ENCODE measurements at regions not wholly inside any gene's neighbourhood (a gene's known extent, or its start where the extent isn't known, plus 50 kb on each side); places are given as distances from the start of the nearest gene placed in this dataset.
"Not testable (repeated sequence)": the region's sequence is repeated elsewhere in the genome, so short reads cannot be mapped to it uniquely, and the experiment has no call there.

DNA sequence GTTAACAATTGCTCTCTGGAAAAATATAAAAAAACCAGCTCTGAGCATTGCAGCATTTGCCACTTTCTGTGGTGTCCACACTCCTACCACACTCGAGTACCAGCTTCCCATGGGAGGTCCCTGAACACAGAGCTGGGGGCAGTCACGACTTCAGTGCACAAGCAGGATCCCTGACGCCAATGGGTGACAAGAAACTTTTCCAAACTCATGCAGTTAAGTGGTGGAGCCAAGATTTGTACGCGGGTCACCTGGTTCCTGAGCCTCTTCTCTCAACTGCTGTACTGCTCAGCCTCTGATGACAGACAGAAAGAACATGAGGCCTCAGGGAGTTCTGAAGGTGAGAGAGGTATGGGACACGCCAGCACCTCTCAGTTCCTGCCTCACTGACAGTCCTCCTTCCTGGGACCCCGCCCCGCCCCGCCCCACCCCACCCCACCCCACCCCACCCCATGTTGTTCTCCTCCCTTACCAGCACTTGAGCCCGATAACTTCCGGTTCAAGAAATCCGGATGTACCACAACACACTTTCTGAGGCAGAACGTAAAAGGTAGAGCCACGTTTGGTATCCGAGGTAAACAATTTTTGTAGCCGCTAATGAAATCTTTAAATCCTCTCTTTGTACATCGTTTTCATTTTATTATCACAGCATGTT lies 287.6 kb downstream of the MYCN start:
- no peak for DNase-seq

DNA sequence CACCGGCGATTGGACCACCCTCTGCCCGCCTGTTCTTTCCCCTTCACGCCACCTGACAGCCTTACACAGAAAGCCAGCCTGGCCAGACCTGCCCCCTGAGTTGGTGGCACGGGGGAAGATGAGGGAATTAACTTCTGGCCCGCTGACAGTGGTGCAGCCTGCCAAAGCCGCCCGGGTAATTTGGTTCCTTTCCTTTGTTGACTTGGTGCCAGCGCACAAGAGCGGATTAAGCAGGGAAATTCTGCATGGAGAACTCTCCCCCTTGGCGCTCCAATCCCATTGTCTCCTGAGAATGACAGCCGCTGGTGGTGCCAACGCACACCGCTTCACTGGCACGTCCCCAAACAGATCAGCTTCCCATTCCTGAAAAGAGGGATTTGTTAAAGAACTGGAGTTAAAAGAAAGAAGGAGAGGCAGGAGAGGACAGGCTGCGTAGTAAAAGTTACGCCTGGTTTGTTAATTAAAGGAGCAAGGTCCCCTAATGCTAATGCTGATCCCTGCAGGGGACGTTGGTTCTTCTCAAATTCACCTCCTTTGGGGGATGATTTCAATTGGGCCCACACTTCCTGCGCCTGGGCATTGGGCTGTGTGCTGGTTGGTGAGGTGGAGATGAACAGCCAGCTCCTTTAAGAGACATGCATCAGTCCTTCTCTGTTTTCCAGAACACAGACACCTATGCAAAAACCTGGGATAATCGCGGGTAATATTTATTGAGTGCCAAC lies 286.8 kb downstream of the MYCN start:
- DNase-seq = no peak

DNA sequence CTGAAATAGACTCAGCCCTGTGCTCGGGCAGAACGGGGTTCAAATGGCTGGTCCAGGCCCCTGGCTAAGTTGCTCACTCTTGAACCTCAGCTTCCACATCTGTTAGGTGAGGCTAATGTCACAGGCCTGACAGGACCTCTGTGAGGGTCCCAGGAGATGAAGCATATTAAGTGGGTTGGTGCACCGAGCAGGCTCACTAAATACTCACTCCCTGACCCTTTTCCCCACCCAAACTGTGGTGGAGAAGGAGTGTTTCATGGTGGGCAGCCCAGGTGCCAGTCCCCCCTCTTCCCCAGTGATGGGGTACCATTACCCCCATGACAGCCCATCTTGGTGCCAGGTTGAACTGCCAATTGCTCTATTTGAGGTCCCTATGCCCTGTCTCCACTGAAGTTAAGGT lies 286.0 kb downstream of the MYCN start:
- DNase-seq = no peak

DNA sequence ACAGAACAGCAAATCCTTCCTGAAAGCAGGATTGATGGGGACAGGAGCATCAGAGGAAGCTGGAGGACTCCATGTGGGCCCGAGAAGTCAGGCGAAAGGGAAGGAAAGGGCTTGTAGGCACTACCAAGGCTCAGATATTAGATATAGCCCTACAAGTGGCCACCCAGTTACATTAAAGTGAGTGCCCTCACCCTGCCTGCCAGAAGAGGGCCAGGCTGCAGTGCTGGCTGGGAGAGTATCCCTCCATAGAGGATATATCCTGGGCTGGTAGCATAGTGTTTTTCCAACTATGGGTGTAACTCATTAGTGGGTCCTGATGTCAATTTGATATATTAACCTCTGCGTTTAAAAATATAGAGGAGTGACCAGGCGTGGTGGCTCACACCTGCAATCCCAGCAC lies 285.2 kb downstream of the MYCN start:
- DNase-seq = no peak

DNA sequence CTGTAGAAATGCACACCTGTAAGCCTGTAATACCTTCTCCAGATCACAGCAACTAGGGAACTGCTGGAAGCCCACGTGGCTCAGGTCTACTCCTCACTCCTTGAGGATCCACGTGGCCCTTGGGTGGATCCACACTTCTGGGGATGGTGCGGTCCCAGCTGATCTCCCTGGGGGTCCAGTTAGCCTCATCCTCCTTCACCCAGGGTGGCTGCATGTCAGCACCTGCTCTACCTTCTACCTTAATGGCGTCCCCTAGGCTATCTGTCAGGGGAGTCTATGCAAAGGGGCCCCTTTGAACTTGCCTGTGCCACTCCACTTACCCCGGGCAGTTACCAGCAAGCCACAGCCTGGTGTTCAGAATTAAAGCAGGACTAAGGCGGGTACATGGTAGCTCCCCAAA lies 284.7 kb downstream of the MYCN start:
- no peak for DNase-seq

DNA sequence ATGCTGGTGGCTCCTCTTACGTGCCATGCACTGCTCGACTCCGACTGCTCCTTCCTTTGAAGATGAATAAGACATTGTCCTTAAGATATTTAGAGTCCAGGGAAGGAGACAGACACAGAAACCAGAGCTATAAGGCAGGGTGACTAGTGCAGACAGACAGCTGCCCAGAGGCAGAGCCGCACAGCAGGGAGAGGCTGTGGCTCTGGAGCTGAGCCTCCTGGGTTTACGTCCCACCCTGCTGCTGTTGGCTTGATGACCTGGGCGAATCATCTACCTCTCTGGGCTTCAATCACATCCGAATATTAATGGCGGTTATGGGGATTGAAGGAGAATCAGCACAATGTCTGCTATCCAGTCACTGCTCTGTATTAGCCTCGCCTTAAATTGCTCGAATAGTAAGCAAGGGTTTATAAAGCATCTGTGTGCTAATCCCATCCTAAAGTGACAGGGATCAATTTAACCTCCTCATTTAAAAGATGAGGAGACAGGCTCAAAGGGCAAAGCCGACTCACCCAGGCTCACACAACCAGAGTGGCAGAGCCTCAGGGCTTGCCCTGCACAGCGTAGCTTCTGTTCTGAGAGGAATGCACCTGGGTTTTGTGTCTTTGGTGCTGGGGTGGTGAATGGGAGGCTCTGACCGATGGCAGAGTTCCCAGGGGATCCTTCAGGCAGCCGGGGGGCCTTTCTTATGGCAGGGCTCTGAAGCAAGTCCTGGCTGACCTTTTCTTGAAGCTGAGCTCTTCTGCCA lies 284.1 kb downstream of the MYCN start:
- DNase-seq = no peak

DNA sequence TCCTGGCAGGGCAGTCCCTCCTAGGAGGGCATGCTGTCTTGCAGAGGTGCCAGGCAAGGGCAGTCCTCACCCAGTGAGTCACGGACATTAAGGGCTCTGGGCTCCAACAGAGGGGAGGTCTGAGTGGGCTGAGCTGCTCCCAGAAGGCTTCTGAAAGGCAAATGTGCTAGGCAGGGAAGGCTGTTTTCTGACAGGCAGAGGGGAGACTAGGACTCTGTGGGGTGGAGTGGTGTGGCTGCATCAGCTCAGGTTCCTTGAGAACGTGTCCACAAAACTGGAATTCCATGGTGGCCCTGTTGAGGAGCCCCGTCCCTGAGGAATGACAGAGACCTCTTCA lies 283.5 kb downstream of the MYCN start:
- no peak for DNase-seq

DNA sequence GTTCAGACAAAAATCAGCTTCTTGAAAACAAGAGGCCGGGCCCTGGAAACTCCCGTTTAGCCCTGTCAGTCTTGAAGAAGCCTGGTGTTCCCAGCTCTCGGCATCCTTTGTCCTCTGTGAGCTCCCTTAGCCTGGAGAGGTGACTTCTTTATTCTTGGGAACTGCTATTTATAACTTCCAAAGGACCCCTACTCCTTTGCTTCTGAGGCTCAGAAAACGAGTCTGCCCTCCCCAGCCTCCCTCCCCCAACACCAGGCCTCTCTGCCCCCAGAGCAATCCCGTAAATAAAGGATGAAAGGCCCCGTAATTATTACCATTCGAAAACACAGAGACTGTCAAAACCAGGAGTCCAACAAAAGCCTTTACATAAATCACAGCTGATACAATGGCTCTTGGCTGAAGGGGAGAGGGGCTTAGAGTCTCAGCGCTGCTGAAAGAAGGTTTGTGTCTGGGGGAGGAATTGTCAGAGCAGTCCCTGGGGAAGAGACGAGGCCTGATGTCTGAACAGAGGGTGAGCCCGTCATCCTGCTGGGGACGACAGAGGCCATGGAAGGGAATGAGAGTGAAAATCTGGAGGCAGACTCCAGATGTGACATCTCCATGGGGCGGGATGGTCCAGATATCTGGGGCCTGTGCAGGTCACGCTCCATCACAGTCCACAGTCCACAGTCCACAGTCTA lies 283.0 kb downstream of the MYCN start:
- DNase-seq = no peak

DNA sequence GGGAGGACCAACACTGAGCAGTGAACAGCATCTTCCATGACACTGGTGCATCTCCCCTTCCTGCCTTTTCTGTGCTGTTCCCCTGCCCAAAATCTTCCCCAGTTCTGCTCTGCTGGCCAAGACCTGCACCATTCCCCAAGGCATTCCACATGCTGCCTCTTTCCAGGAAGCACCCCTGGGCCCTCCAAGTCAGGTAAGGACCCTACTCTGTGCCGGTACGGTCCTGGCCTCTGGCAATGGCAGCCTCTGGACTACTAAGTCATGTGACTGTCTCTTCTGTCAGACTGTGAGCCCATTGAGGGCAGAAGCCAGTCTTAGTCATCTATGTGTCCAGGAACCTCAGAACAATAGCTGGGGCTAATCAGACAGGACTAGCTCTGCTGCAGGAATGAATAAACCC lies 282.0 kb downstream of the MYCN start:
- no peak for DNase-seq

DNA sequence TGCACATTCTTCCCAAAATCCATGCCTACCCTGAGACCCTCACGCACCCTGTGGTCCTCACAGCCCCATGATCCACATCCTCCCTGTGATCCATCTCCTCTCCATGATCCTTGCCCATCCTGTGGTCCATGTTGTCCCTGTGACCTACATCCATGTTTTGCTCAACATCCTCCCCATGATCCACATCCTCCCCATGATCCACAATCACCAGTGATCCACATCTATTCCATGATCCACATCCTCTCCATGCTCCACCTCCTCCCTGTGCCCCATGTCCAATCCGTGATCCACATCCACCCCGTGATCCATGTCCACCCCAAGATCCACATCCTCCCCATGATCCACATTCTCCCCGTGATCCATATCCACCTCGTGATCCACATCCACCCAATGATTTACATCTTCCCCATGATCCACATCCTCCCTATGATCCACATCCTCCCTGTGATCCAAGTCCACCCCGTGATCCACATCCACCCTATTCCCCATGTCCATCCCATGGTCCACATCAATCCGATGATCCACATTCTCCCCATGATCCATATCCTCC lies 281.2 kb downstream of the MYCN start:
- DNase-seq = no peak

DNA sequence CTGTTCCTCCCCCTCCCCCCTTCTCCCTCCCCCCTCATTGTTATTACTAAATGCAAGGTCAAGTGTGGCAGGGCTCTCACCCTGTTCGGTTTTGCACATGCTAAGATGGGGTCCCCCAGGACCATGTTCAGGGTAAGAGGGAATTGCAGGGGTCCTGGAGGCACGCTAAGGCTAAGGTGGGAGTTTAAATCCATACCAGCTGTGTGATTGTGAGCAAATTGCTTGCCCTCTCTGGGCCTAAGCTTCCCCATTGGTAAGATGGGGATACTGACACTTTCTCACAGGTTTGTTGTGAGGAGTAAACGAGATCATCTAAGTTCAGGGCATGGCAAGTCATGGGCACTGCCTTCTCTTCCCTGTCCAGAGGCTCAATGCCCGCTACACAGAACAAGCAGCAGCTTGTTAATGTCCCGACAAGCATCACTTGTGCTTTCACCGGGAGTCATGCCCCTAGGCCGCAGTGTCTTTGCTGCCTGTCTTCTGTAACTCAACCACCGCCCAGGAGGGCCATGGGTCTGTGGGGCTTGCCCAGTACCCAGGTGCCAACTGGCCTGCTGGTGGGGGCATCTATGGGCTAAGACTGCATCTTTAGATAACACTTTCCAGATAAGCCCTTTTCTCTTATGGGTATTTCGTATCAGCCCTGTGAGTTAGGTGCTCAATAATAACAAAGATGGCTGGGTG lies 279.1 kb downstream of the MYCN start:
- DNase-seq = no peak

DNA sequence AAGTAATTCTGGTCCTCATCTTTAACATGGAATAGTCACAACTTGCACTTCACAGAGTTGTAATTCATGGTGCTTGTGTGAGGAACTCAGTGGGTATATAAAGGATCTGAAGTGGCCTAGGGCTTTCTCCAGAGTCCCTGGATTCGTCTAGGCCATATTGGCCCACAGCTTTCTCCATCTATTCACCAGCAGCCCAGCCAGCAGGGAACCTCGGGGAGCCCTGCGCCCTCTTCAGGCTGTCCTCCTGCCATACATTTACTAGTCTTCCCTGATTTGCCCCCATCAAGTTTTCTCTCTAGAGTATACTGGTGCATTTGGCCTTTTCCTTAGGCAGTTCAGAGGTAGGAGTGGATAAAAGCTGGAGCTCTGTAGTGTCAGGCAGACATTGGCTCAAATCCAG lies 278.3 kb downstream of the MYCN start:
- DNase-seq = no peak

DNA sequence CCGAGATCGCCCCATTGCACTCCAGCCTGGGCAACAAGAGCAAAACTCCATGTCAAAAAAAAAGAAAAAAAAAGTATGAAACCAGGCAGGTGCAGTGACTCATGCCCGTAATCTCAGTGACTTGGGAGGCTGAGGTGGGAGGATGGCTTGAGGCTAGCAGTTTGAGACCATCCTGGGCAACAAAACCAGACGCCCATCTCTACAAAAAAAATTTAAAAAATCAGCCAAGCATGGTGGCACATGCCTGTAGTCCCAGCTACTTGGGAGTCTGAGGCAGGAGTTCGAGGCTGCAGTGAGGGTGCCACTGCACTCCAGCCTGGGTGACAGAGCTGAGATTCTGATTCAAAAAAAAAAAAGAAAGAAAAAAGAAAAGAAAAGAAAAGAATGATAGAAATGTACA lies 277.8 kb downstream of the MYCN start:
- no peak for DNase-seq

DNA sequence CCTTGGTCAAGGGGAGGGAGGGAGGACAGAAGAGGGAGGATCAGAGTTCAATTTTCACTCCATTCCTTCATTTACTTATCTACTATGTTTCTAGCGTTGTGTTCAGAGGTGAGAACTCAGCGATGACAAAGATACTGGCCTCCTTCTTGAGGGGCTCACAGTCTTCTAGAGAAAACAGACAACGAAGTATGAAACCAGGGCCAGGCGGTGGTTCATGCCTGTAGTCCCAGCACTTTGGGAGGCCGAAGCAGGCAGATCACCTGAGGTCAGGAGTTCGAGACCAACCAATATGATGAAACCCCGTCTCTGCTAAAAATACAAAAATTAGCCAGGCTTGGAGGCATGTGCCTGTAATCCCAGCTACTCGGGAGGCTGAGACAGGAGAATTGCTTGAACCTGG lies 277.4 kb downstream of the MYCN start:
- not testable (repeated sequence) for DNase-seq

DNA sequence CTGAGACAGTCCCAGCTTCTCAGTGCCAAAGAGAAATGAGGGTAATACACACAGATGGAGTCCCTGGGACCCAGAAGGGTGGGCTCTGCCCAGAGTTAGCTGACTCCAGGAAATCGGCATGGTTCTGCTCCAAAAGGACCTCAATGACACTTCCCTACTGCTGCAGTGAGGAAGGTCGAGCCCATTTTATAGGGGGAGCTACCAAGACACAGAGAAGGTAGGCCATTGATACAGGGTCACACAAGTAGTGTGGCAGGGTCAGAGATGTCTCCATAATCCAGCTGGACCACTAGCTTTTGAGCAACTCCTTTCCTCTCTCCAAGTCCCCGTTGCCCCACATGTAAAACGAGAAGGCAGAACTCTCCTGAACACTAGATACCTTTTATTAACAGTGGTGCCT lies 276.9 kb downstream of the MYCN start:
- no peak for DNase-seq

DNA sequence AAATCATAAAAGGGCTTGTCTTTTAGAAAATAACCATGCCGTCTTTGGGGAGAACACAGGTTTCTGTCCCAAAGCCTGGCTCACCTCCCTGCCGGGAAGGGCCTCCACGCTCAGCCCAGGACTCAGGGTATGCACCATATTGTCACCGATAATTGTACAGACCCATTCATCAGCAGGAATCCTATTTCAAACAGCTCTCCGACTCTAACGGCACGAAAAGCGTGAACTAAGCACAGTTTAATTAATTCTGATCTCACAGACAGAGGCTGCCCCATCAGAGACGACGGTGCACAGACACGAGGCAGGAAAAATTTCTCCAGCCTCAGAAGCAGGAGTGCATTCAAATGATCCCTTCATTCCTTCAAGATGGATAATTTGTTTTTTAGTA lies 276.2 kb downstream of the MYCN start:
- DNase-seq = no peak

DNA sequence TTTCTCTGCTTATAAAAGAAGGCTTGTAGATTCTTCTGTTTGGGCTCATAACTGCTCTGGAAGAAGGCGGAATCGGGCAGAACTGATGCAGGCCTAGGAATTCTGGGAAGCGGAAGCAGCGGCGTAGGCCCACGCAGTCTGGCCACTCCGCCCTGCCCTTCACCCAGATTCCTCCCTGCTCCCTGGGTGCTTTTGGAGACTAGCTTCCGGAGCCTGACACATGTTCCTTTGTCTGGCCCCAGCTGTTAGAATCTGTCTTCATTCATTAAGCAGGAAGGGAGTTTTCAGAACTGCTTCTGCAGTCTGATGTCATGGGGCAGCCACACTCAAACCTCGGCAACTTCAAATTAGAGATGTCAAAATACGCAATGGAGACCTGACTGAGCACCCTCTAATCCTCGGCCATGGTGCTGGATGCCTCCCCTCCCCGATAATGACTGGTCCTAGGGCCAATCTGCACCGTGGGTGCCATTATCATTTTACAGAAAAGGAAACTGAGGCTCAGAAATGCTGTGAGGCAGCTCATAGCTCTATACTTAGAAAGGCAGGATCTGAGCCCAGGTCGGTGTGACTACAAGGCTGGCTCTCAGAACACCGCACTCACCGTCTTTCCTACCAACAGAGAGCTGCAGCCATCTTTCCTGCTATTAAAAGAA lies 275.7 kb downstream of the MYCN start:
- no peak for DNase-seq

DNA sequence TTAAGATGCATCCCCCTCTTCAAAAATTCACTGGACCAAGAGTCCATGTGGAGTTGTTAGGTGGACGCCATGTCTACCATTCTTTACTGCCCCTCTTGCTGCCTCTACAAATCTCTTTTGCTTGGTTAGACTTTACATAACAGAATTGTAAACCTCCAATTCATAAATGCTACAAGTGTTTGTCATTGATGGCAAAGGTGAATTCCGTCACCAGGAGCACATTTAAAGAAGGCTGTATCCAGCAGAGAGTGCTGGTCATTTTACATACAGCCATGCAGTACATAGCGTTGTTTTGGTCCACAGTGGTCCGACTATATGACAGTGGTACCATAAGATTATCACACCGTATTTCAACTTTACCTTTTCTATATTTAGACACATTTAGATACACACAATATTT lies 274.5 kb downstream of the MYCN start:
- no peak for DNase-seq

DNA sequence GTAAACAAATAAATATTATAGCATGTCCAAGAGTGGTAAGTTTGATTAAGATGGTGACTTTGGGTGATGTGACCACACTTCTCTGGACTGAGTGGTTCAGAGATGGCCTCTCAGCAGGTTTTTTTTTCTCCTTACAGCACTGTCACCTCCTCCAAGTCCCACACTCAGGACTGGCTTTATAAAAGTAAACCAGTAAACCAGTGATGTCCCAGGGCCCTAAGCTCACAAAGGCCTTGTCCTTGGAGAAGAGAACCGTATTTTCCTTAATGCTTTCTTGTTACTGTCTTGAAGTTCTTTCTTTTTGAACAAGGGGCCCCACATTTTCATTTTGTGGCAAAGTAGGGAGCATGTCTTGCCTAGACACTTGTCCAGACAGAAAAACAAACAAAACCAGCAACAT lies 274.0 kb downstream of the MYCN start:
- DNase-seq = no peak

DNA sequence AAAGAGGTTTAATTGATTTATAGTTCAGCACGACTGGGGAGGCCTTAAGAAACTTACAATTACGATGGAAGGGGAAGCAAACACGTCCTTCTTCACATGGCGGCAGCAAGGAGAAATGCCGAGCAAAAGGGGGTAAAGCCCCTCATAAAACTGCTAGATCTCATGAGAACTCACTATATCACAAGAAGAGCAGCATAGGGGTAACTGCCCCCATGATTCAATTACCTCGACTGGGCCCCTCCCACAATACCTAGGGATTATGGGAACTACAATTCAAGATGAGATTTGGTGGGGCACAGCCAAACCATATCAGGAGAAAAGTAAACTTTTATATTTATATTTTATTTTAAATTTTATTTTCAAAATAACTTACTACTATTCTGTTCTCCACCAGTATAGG lies 272.0 kb downstream of the MYCN start:
- DNase-seq = no peak

DNA sequence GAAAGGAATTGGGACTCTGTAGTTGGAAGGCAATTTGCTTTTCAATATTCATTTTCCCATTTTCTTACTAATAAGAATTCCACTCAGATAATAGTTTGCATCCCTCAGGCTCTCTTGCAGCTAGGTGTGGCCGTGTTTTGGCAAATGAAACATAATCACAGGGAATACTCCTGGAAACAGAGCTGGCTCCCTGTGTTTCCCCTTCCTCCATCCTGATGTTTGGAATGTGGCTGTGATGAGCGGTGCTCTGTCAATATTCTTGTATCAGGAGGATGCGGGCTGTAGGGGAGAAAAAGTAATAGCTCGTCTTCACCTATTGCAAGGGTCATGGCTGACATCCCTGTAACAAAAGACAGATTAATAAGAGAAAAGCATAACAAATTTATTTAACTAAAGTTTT lies 271.0 kb downstream of the MYCN start:
- no peak for DNase-seq

DNA sequence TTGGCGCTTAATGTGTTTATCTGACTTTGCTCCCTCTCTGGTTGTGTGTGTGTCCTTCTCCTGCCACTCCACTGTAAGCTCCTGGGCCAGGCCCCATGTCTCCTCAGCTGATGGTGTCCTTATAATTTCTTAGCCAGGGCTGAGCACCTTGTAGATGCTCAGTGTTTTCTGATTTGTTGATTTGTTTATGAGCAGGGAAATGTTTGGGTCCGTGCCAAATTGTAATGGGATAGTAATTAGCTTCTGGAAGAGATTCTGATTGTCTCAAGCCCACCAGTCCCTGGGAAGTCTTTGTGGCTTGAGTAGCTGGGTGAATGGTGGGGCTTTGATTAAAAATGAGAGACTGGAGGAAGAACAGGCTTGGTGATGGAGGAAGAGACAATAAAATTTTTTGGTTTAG lies 270.5 kb downstream of the MYCN start:
- no peak for DNase-seq
